GM06990 (cell line): ENCODE measurements at regions not wholly inside any gene's neighbourhood (a gene's known extent, or its start where the extent isn't known, plus 50 kb on each side); places are given as distances from the start of the nearest gene placed in this dataset.

Source experiments
- DNase-seq: peaks from one replicate; pipeline ENCODE4 v3.0.0-alpha.2; 2011; ENCODE audit not compliant: insufficient read length; ENCODE audit errors: extremely low read depth
- H3K27me3 ChIP-seq: replicated peaks from 2 replicates; pipeline ENCODE4 v1.6.0; 2011; ENCODE audit warnings: low read length; ENCODE audit not compliant: control insufficient read depth, insufficient read depth
- H3K36me3 ChIP-seq: 2 replicates; pipeline ENCODE4 v1.5.1; 2011; ENCODE audit warnings: low read length; ENCODE audit not compliant: control insufficient read depth, insufficient read depth
- H3K4me3 ChIP-seq: replicated peaks from 2 replicates; pipeline ENCODE4 v1.5.1; 2011; ENCODE audit warnings: low read depth, mild to moderate bottlenecking, control low read depth, low read length
- CTCF ChIP-seq: IDR thresholded peaks from 2 replicates; pipeline ENCODE4 v1.5.1; 2011; ENCODE audit warnings: low read length, control low read depth, mild to moderate bottlenecking, inconsistent platforms; ENCODE audit not compliant: insufficient read depth, poor library complexity, severe bottlenecking

GRCh38 chr7:1368184-1368681, 91.0 kb downstream of the MICALL2 start:
- no peak for DNase-seq
- Histone ChIP-seq H3K36me3 (no peaks in the 10 kb centered on the region), H3K27me3 (no peaks in the 10 kb centered on the region; the same call in none of the 2 replicates), H3K4me3 (no peak overlapping the region)
- TF ChIP-seq CTCF: no peak

GRCh38 chr7:1368682-1369571, 90.3 kb downstream of the MICALL2 start:
- no peaks in the 10 kb centered on the region for H3K36me3 ChIP-seq
- peak; percentile 39 for DNase-seq
- H3K4me3 ChIP-seq: no peak overlapping the region
- no peaks in the 10 kb centered on the region; the same call in none of the 2 replicates for H3K27me3 ChIP-seq
- TF ChIP-seq CTCF: no peak

- H3K27me3 ChIP-seq: no peaks in the 10 kb centered on the region; the same call in none of the 2 replicates
- no peak for DNase-seq
- no peak for TF ChIP-seq CTCF
- H3K36me3 ChIP-seq: no peaks in the 10 kb centered on the region
- no peak overlapping the region for H3K4me3 ChIP-seq
These were observed 89.2 kb downstream of the MICALL2 start for GRCh38 chr7:1369916-1370657.

- Histone ChIP-seq H3K27me3 (no peaks in the 10 kb centered on the region; the same call in none of the 2 replicates), H3K36me3 (no peaks in the 10 kb centered on the region), H3K4me3 (no peak overlapping the region)
- no peak for TF ChIP-seq CTCF
- no peak for DNase-seq
These were observed 88.5 kb downstream of the MICALL2 start for GRCh38 chr7:1370738-1371137.

- no peaks in the 10 kb centered on the region; the same call in none of the 2 replicates for H3K27me3 ChIP-seq
- H3K36me3 ChIP-seq: no peaks in the 10 kb centered on the region
- TF ChIP-seq CTCF: no peak
- no peak overlapping the region for H3K4me3 ChIP-seq
- no peak for DNase-seq
These were observed 87.2 kb downstream of the MICALL2 start for GRCh38 chr7:1372063-1372462.
